GM18520 (cell line): ENCODE measurements at regions not wholly inside any gene's neighbourhood (a gene's known extent, or its start where the extent isn't known, plus 50 kb on each side); places are given as distances from the start of the nearest gene placed in this dataset.
"Not testable (repeated sequence)": the region's sequence is repeated elsewhere in the genome, so short reads cannot be mapped to it uniquely, and the experiment has no call there.

Experiments
- ATAC-seq: cut with Tn5 transposase; IDR thresholded peaks from one replicate; pipeline ENCODE4 v1.9.1; 2021; ENCODE audit not compliant: unreplicated experiment

DNA sequence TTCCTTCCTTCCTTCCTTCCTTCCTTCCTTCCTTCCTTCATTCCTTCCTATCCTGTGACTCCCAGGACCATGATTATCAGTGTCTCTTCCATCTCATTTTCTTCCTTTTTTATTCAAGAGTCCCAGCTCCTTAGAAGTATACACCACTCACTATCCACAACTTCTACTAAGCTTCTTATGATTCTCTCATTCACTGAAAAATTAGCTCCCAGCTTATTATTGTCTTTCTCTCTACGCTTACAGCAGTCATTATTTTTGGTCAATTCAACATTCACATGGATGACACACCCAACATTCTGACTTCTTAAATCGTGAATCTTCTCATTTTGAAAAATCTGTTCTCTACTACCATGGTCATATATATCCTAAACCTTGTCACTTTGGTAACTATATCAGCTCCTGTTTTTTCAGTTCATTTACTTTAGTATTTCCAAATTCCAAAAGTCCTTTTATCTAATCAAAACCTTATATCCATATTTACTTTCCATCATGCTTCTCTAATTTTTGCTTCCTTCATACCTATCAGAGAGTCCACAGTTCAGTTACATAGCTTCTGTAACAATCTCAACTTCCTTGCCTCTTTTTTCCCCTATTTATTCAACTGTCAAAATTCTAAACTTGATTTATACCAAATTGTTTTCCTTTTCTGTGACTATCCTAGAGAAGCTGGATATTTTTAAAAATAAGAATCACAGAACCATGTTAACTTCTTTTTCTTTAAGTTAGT, 677.5 kb downstream of the RAPGEF2 start:
- no peak for ATAC-seq

DNA sequence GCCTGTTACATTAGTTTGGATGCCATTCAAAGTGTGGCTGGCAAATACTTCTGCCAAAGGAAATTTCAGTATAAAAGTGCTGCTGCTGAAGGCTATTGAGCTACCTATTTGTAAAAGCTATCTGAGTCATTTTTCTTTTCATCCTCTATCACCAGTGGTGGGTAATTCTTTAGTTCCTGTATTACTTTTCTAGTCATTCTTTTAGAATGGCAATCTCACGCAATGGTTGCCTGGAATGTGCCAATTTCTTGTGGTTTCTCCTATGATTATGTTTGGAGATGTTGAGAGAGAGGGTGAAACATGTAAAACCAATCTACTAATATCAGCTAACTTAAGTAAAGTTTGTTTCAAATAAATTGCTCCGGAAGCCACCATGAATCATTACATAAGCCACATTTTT, 685.0 kb downstream of the RAPGEF2 start:
- ATAC-seq: no peak

DNA sequence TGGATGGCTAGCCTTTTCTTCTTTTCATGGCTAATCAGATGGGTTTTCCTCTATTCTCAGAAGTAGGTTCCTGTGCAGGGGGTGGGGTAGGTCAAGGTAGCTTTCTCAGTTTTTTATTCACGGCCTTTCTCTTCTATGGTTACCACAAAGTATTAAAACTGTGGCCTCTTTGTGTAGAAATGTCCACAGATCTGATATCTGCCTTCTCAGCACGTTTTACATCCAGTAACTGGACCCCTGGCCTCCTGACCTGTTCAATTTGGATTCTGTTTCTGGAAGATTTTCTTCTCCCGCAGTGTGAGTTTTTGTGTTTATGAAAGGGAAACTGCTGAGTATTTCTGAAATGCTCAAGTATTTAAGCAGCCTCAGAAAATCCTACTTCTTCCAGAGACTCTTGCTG, 688.5 kb downstream of the RAPGEF2 start:
- no peak for ATAC-seq

DNA sequence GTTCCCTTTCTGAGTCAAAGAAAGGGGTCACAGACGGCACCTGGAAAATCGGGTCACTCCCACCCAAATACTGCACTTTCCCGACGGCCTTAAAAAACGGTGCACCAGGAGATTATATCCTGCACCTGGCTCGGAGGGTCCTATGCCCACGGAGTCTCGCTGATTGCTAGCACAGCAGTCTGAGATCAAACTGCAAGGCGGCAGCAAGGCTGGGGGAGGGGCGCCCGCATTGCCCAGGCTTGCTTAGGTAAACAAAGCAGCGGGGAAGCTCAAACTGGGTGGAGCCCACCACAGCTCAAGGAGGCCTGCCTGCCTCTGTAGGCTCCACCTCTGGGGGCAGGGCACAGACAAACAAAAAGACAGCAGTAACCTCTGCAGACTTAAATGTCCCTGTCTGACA, 701.7 kb downstream of the RAPGEF2 start:
- not testable (repeated sequence) for ATAC-seq

DNA sequence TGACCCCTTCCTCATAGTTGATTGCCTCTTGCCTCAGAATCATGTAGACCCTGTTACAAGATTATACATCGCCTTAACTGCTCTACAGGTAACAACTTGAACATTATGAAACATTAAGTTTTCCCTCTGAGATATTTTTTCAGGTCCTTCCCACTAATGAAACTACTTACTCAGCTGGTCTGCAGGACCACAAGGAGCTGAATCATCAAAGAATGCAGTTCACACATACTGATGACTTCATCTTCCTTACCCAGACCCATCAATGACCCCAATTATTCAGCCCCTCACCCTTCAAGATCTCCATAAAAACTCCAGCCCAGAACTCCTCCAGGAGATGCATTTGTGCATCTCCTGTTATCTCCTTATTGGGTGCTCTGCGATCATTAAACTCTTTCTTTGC, 720.9 kb downstream of the RAPGEF2 start:
- ATAC-seq: no peak

DNA sequence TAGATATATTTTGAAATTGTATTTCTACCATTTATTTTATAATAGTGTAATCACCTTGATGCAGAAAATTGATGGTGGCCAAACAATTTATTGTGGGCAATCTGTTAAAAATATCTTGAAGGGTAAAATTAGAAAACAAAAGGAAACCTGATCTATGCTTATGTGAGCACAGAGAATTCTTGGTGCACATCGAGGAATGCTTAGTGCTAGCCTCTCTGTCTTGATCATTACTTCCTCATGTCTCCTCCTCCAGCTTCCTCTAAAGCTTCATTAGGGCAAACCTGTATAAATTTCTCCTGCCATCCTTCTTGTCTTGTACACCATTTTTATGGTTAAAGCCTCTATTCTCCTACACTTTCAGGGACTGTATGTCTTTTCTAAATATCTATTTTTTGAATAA, 725.8 kb downstream of the RAPGEF2 start:
- no peak for ATAC-seq

DNA sequence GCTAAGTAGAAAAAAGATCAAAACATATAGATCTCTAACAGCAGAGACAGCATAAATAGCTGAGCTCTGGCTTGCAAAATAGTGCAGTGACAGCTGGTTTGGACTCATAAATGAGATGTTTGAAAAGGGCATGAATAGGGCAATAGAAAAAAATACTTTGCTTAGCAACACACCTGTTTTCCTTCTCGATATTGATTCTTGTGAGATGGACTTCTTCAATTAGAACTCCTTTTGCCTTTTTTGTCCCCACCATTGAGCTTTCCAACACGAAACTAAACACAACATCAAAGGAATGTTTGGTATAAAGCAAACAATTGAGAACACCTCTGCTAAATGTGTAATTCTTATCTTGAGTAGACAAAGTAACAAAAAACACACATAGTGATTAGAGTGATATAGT, 726.3 kb downstream of the RAPGEF2 start:
- ATAC-seq: no peak

DNA sequence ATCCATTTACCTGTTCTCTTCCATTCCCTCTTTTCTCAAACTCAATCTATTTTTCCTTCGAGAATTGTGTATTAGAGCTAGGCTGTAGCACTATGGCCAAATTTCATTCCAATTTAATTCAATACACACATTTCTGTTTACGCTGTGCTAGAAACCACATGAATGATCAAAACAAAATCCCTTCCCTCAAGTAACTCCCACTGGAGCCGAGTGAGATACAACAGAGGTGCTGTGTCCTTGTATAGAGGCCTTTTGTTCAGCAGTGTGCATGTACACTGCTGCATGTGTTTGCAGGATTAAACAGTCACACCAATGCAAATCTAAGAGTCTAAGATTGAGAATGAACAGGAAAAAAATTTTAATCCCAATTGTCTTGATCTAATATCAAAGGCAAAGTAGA, 734.2 kb downstream of the RAPGEF2 start:
- ATAC-seq: no peak

DNA sequence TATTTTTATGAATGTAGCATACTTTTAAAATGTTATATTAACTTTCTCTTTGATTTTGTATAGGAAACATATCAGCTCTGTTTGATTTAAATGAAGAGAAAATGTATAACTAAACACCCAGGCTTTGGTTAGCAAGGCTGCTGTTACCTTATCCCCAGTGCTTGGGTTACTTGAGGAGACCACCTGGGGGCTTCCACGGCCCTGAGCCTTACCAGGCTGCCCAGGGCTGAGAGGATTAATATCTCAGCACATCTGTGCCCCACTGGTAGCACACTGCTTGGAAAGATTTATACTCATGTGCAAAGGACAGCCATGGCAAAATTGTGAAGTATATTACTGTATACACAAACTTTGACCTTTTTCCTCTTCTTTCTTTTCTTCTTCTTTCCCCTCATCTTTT, 752.9 kb downstream of the RAPGEF2 start:
- no peak for ATAC-seq

DNA sequence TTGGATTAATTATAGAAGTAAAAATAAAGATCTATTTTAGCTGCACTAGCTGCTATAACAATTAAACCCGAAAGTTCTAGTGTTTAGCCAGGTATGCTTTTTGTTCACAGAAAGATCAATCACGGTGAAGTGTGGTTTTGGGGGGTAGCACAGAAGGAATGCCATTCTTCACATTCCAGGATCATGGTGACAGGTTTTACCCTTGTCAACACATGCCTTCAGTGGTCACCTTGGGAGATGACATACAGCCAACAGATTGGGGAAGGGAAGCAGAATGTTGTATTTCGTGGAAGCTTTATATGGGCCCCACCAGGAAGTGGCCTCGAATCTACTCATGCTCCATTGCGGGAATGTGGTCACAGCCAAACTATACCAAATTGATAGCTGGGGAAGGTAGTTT, 753.6 kb downstream of the RAPGEF2 start:
- ATAC-seq: no peak

DNA sequence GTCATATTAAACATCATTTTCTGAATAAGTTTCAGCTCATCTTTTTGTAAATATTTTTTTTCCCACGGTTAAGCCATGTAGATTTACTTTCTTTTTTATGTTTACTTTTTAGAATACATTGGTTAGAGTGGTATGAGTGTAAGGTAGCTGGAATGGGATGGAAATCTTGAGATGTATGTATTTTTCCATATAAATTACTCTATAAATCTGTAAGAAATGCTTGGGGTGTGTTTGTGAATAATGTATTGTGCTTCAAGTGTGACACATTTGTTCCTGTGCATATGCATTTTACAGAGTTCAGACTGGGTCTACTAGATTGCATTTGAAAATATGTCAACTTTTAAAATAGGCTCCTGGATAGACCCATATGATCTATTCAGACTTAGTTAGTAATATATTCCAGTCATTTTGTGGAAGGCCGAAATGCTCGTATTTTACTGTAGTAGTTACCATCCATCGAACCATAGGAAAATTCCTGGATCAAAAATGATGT, 756.8 kb downstream of the RAPGEF2 start:
- ATAC-seq: no peak

DNA sequence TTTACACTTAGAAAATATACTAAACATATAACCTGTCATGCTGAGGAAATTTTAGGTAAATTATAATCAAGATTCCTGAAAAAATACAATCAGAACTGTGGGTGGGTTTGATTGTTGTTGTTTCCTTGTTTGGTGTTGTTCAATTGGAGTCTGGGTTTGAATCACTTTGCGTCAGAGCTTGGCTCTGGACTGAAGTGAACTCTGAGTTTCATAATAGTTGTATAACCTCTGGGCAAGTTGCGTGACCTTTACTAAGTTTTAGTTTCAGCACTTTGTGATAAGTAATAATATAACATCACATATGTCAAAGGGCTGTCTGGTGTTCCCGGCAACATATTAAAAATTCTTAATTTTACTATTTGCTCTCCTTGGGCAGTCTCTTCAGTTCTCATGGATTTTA, 758.1 kb downstream of the RAPGEF2 start:
- no peak for ATAC-seq

DNA sequence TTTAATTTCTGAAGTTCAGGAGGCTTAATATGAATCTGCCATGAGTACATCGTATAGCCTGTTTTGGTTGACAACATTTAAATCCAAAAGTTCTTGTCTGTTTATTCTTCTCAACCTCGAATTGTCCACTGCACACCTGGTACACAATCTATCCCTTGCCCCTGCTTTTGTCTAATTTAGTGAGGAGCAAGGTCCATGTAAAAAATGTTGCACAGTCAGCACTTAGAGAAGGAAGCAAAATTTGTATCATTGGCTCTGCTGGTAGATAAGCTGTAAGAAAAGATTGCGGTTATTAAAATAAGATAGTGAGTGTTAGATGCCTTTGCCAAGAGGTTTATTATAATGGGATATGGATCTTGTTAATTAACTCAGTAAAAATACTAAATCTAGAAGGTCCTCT, 761.5 kb downstream of the RAPGEF2 start:
- ATAC-seq: no peak

DNA sequence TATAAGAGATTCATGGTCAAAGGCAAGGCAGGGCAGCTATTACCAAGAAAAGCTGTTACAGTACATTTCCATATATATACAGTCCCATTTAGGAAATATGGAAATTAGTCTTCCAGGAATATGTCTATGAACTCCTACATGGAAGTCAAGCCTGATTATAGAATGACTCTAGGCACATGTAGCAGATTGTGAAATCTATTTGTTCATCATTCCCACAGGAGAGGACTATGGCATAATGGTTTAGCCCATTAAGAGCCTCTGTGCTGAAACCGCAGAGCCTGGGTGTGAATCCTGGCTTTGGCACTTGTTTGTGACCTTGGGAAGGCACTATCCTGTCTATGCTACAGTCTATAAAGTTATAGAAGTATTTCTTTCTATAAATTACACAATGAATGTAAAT, 764.8 kb downstream of the RAPGEF2 start:
- no peak for ATAC-seq

DNA sequence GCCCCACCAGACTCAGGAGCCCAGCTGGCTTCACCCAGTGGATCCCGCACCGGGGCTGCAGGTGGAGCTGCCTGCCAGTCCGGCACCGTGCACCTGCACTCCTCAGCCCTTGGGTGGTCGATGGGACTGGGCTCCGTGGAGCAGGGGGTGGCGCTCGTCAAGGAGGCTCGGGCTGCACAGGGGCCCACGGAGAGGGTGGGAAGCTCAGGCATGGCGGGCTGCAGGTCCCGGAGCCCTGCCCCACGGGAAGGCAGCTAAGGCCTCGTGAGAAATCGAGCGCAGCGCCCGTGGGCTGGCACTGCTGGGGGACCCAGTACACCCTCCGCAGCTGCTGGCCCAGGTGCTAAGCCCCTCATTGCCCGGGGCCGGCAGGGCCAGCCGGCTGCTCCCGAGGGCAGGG, 766.1 kb downstream of the RAPGEF2 start:
- ATAC-seq: not testable (repeated sequence)

DNA sequence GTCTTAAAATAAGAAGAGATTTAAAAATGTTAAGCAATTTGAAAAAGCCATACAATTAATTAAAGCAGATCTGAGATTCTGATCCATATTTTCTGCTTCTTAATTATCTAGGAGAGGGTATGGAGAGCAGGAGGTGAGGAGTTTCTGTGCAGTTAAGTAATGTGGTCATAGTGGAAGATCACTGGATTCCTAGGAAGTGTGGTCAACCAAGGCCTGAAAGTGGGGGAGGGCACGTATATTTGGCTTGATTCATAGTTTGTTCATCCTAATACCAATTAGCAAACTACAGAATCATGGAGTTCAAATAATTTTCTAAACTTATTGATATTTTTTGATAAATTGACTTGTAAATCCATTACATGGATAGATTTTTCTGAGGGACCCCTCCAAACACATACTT, 768.3 kb downstream of the RAPGEF2 start:
- no peak for ATAC-seq

DNA sequence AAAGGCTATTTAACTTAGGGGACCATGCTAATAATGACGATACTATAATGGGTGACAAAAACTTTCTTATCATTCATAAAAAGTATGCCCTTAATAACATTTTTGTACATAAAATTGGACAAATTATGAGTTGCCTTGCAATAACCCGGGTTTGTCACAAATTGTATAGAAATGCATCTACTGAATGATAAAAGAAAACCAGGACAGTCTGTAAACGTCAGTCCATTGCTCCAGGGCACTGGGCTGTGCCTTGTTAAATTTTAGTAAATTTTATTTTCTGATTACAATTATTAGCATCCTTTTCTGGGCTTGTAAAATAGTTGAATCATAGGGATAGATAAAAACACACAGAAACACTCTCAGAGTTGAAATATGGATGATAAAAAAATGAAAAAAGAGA, 778.3 kb downstream of the RAPGEF2 start:
- ATAC-seq: no peak

DNA sequence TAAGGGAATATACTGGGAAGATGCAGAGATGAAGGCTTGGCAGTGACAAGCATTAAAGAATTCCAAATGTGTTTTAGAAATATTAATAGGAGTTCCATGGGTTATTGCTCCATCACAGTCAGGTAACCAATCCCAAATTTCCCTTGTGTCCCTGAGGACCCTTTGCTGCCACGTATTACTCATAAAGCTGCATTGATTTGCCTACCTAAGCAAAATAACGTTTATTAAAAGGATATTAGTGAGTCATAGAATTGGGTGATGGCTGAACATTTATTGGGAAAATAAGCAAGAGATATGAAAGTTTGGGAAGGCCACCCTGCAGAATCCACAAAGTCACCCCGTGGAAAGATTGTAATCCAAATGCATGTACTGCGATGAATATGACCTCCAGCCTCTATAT, 782.1 kb downstream of the RAPGEF2 start:
- no peak for ATAC-seq

DNA sequence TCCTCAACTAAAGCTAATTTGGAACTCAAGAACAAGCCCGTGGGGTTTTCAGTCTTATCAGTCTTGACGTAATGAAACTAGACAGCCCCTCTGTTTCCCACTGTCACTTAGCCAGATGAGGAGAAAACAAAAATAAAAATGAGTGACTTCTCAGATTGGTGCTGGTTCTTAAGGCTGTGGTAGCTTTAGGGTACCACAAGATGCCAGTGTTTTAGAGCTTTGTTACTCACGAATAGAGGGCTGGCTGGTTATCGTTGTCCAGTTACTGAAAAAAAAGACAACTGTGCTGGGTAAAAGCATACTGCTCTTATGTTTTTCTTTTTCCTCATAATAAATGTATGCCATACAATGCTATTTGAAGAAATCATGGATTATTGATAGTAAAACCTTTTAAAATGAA, 796.7 kb downstream of the RAPGEF2 start:
- no peak for ATAC-seq

DNA sequence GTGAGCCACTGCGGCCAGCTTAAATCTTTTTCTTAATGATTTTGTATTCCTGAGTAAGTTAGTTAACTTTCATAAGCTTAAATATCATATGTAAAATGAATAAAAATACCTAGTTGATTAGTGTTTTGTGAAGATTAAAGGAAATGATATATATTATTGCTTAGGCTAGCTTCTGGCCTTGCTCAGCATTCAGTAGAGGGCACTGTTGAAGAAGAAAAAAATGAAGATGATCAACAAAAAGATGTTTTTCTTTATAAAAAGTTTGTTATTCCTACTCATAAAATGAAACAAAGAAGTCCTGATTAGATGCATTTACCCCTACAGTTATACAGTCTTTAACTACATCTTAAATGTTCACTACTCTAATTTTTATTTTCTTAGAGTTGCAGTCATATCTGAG, 797.7 kb downstream of the RAPGEF2 start:
- no peak for ATAC-seq

DNA sequence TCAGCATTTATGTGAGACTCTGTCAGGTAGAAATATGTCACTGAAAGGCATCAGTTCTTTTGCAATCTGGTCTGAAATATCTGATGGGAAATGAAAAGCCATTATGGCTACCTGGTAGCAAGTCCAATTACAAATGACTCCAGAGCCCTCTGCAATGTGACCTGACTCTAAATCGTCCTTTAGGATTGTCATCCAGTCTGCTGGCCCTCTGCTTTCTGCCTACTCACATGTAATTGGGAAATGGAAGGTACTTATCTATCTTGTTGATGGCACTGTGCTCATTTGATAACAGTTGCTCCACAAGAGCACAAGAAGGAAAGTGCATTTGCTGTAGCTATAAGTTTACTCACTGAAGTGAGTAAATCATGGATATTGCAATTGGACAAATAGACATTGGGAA, 799.8 kb downstream of the RAPGEF2 start:
- no peak for ATAC-seq

DNA sequence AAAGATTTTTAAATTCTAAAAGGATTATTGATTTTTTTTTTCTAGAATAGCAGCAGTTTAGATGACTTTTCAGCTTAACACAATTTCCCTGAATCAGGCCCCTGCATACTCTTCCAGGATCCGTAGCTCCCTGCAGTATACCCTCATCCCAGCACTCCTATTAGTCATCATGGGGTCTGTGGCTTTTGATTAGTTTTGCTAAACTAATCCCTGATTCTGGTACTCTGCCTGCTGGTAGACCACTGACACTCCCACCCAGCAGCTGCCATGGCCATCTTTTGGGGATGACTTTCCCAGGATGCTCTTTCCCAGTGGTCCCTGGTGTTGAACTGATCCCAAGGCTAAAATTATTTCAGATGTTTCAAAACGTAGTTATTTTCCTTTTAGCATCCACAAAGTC, 802.0 kb downstream of the RAPGEF2 start:
- ATAC-seq: no peak

DNA sequence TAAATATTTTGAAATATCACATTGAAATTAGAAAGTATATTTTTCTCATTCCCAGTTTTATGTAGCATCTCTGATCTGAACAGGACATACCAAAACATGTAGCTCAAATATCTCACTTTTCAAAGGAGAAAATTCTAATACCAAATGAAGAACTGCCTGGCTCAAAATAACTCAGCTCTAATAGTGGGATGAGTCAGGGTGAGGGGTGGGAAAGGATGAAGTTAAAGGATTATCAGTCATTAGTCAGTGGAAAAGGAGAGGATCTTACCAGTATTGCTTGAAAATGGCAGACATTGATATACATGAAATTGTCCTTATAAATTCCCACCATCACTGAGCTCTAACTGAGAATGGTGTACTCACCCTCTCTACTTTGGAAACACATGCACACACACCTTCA, 803.2 kb downstream of the RAPGEF2 start:
- no peak for ATAC-seq
